IMR-90 (cell line): ENCODE measurements at regions not wholly inside any gene's neighbourhood (a gene's known extent, or its start where the extent isn't known, plus 50 kb on each side); places are given as distances from the start of the nearest gene placed in this dataset.

Source experiments
- ATAC-seq: fragments of 200-7000 bp; cut with Tn5 transposase; 2 replicates; pipeline ENCODE4 v1.9.1; 2020; ENCODE audit warnings: low read depth, mild to moderate bottlenecking, moderate library complexity
- BruUV-seq: library from RNA; stranded (reverse); fragments of 400-500 nt; replicated peaks from 2 replicates; lab custom pipeline; 2021; lab: Mats Ljungman, UMichigan
- CTCF ChIA-PET: fragments of 300-600 bp; formaldehyde crosslinking; extraction: SDS; loops from one replicate; lab custom pipeline; 2021; ENCODE audit warnings: antibody characterized with exemption; lab: Yijun Ruan, JAX
- POLR2A ChIA-PET: fragments of 300-600 bp; sonication (Branson Sonifier 250); formaldehyde crosslinking; loops from one replicate; lab custom pipeline; 2022; ENCODE audit warnings: antibody characterized with exemption; ENCODE audit not compliant: unreplicated experiment; lab: Charles Lee
- DNase-seq: peaks from one replicate; pipeline ENCODE4 v3.0.0; 2013
- H2AFZ ChIP-seq: replicated peaks from 2 replicates; pipeline ENCODE3; 2013; ENCODE audit warnings: low read length, mild to moderate bottlenecking; ENCODE audit not compliant: poor library complexity
- H2AK5ac ChIP-seq: 2 replicates; pipeline ENCODE4 v1.6.1; 2013; ENCODE audit warnings: low read depth, low read length, inconsistent platforms
- H2AK9ac ChIP-seq: replicated peaks from 2 replicates; pipeline ENCODE3; 2013; ENCODE audit warnings: mild to moderate bottlenecking, low read depth, low read length, moderate library complexity; ENCODE audit not compliant: poor library complexity
- H2BK120ac ChIP-seq: 2 replicates; pipeline ENCODE4 v1.6.1; 2013; ENCODE audit warnings: low read depth, low read length, inconsistent platforms
- H2BK15ac ChIP-seq: 3 replicates; pipeline ENCODE4 v1.6.1; 2013; ENCODE audit warnings: low read depth, low read length, inconsistent platforms
- H2BK20ac ChIP-seq: 2 replicates; pipeline ENCODE4 v1.6.1; 2013; ENCODE audit warnings: low read depth, mild to moderate bottlenecking, inconsistent platforms, low read length, moderate library complexity
- H2BK5ac ChIP-seq: 2 replicates; pipeline ENCODE4 v1.6.1; 2013; ENCODE audit warnings: mild to moderate bottlenecking, low read depth, low read length, inconsistent platforms; ENCODE audit not compliant: poor library complexity, severe bottlenecking
- H3K14ac ChIP-seq: replicated peaks from 2 replicates; pipeline ENCODE4 v1.6.1; 2013; ENCODE audit warnings: low read depth, low read length, inconsistent platforms
- H3K18ac ChIP-seq: 2 replicates; pipeline ENCODE4 v1.6.1; 2013; ENCODE audit warnings: low read depth, low read length, control low read depth
- H3K23ac ChIP-seq: 2 replicates; pipeline ENCODE4 v1.6.1; 2013; ENCODE audit warnings: low read depth, low read length, inconsistent platforms
- H3K27ac ChIP-seq: 2 replicates; pipeline ENCODE4 v1.5.1; 2013; ENCODE audit warnings: mild to moderate bottlenecking, control low read depth, low read length; ENCODE audit not compliant: insufficient read depth
- H3K27me3 ChIP-seq: 2 replicates; pipeline ENCODE4 v1.6.1; 2013; ENCODE audit warnings: low read length; ENCODE audit not compliant: control insufficient read depth, insufficient read depth
- H3K36me3 ChIP-seq: 2 replicates; pipeline ENCODE4 v1.6.1; 2013; ENCODE audit warnings: low read length, mixed read lengths; ENCODE audit not compliant: control insufficient read depth, insufficient read depth
- H3K4ac ChIP-seq: 2 replicates; pipeline ENCODE4 v1.6.1; 2013; ENCODE audit warnings: low read depth, low read length, inconsistent platforms
- H3K4me1 ChIP-seq: 2 replicates; pipeline ENCODE4 v1.6.1; 2013; ENCODE audit warnings: low read length, mixed read lengths; ENCODE audit not compliant: control insufficient read depth, insufficient read depth
- H3K4me2 ChIP-seq: 2 replicates; pipeline ENCODE4 v1.6.1; 2013; ENCODE audit warnings: low read depth, mild to moderate bottlenecking, control low read depth, low read length, moderate library complexity
- H3K4me3 ChIP-seq: 2 replicates; pipeline ENCODE4 v1.5.1; 2013; ENCODE audit warnings: low read depth, mild to moderate bottlenecking, control low read depth, low read length, moderate library complexity; ENCODE audit not compliant: insufficient read depth
- H3K56ac ChIP-seq: 2 replicates; pipeline ENCODE4 v1.6.1; 2013; ENCODE audit warnings: low read length, inconsistent platforms; ENCODE audit not compliant: insufficient read depth; ENCODE audit errors: extremely low read depth
- H3K79me1 ChIP-seq, 2 experiments: 2 replicates each; pipeline ENCODE4 v1.6.1; 2013; ENCODE audit warnings: low read length in 2 of 2, inconsistent platforms in 1 of 2, low read depth in 1 of 2
- H3K9ac ChIP-seq: 2 replicates; pipeline ENCODE4 v1.6.1; 2013; ENCODE audit warnings: low read depth, low read length, control low read depth
- H3K9me1 ChIP-seq: 2 replicates; pipeline ENCODE4 v1.6.1; 2013; ENCODE audit warnings: low read length, inconsistent platforms; ENCODE audit not compliant: insufficient read depth
- H3K9me3 ChIP-seq: 2 replicates; pipeline ENCODE4 v1.6.1; 2013; ENCODE audit warnings: low read length; ENCODE audit not compliant: control insufficient read depth, insufficient read depth
- H4K20me1 ChIP-seq: 2 replicates; pipeline ENCODE4 v1.6.1; 2013; ENCODE audit warnings: low read length, inconsistent platforms; ENCODE audit not compliant: insufficient read depth
- H4K5ac ChIP-seq: 2 replicates; pipeline ENCODE4 v1.6.1; 2013; ENCODE audit warnings: mild to moderate bottlenecking, low read depth, low read length, control low read depth
- H4K8ac ChIP-seq, 2 experiments: 2 replicates each; pipeline ENCODE4 v1.6.1; 2013; ENCODE audit warnings: low read depth in 2 of 2, low read length in 2 of 2, control low read depth in 1 of 2, inconsistent platforms in 1 of 2
- H4K91ac ChIP-seq: 2 replicates; pipeline ENCODE4 v1.6.1; 2013; ENCODE audit warnings: low read depth, low read length, inconsistent platforms; ENCODE audit not compliant: insufficient read depth
- BHLHE40 ChIP-seq: fragments of 150-350 bp; IDR thresholded peaks from 2 replicates; pipeline ENCODE4 v1.6.1; 2016; ENCODE audit warnings: mild to moderate bottlenecking, low read depth, low read length
- CEBPB ChIP-seq: IDR thresholded peaks from 2 replicates; pipeline ENCODE4 v1.6.1; 2012; ENCODE audit warnings: low read depth, low read length, improper control_type of control experiment
- CHD1 ChIP-seq: IDR thresholded peaks from 2 replicates; pipeline ENCODE4 v1.6.1; 2012; ENCODE audit warnings: low read depth, low read length, improper control_type of control experiment
- FOS ChIP-seq: fragments of 150-350 bp; IDR thresholded peaks from 2 replicates; pipeline ENCODE4 v1.6.1; 2016; ENCODE audit warnings: low read depth, low read length
- MAFK ChIP-seq: IDR thresholded peaks from 2 replicates; pipeline ENCODE4 v1.6.1; 2012; ENCODE audit warnings: low read depth, low read length, improper control_type of control experiment
- MAZ ChIP-seq: IDR thresholded peaks from 2 replicates; pipeline ENCODE4 v1.6.1; 2012; ENCODE audit warnings: low read depth, mild to moderate bottlenecking, low read length, improper control_type of control experiment, moderate library complexity, borderline replicate concordance
- MXI1 ChIP-seq: IDR thresholded peaks from 2 replicates; pipeline ENCODE4 v1.6.1; 2012; ENCODE audit warnings: low read depth, mild to moderate bottlenecking, low read length, moderate library complexity, borderline replicate concordance
- RAD21 ChIP-seq: IDR thresholded peaks from 2 replicates; pipeline ENCODE4 v1.6.1; 2012; ENCODE audit warnings: low read length, improper control_type of control experiment
- RCOR1 ChIP-seq: IDR thresholded peaks from 2 replicates; pipeline ENCODE4 v1.6.1; 2012; ENCODE audit warnings: mild to moderate bottlenecking, low read length, improper control_type of control experiment; ENCODE audit not compliant: insufficient replicate concordance
- RFX5 ChIP-seq: IDR thresholded peaks from 2 replicates; pipeline ENCODE4 v1.8.0; 2012; ENCODE audit warnings: low read depth, mild to moderate bottlenecking, low read length, moderate library complexity
- WGBS, 2 experiments: methylation state at CpG; one replicate each; pipeline versions ENCODE4 v1.1.5 to v1.1.7; 2013; ENCODE audit warnings: missing lambda C conversion rate in 2 of 2; ENCODE audit not compliant: insufficient read length in 1 of 2; ENCODE audit errors: extremely low coverage in 2 of 2; 5-methylcytosine and 5-hydroxymethylcytosine counted together
- dilution Hi-C: fragments of 300-500 bp; cut with HindIII; formaldehyde crosslinking; loops from one replicate; pipeline ENCODE4 v1.14.3; 2018; ENCODE audit warnings: low sequenced_read_pairs; ENCODE audit not compliant: unreplicated experiment
- in situ Hi-C: fragments of 300-500 bp; cut with MboI; formaldehyde crosslinking; loops from 3 replicates; pipeline ENCODE4 v1.14.3; 2019; ENCODE audit warnings: low sequenced_read_pairs, inconsistent platforms, mixed read lengths
- intact Hi-C: fragments of 100-400 bp; cut with micrococcal nuclease; formaldehyde crosslinking; loops from 2 replicates; pipeline ENCODE4 v1.10.0; 2022
- TF ChIP-seq, protein P1 (sequence below): fragments of 150-350 bp; IDR thresholded peaks from 2 replicates; pipeline ENCODE4 v1.6.1; 2017; ENCODE audit warnings: mild to moderate bottlenecking, antibody characterized with exemption, low read length, low read depth
- TF ChIP-seq, protein P2 (sequence below): conservative IDR thresholded peaks from 2 replicates; pipeline ENCODE4 v1.5.1; 2012; ENCODE audit warnings: mild to moderate bottlenecking, low read depth, low read length, improper control_type of control experiment
- TF ChIP-seq, protein P3 (sequence below): fragments of 150-350 bp; IDR thresholded peaks from 2 replicates; pipeline ENCODE4 v1.6.1; 2016; ENCODE audit warnings: low read depth, mild to moderate bottlenecking, low read length, moderate library complexity, borderline replicate concordance

DNA sequence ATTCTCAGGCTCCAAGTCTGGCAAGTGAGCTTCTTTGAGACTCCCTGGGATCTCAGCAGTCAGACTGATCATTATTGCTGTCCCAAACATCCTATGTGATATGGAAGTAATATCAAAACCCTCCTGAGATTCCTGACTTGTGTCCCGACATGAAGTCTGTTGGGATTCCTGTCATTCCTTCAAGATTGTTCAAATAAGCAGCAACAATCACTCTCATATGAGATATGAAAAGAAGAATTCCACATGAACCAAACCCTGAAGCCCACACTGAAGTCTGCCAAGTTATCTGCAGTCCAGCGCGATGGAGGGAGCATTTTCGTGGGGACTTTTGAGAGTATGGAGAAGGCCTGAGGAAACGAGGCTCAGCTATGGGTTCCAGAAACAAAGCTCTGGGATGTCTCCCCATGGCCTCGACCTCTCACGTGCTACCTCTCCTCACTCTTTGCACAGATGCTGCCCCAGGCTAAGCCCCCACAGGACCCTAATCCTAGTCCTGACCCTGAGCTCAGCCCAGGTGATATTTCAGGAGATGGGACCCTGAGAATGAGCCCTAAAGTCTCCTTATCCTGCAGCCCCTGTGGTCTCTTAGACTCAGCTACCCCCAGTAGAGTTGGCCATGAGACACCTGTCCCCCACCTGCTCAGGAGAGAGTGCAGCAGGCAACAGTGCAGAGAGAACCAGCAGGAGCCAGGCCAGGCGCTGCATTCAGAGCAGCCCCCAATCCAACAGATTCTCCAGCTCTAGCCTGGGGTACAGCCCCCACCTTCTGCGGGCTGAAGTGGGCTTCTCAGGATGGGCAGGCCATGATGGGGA lies 100.2 kb downstream of the GGTLC2 start:
- Histone ChIP-seq H3K18ac (no peak overlapping the region), H2BK20ac (no peak overlapping the region), H3K23ac (no peak overlapping the region), H4K20me1 (no peaks in the 10 kb centered on the region), H2BK120ac (no peak overlapping the region), H3K9me3 (no peaks in the 10 kb centered on the region), H2BK15ac (no peak overlapping the region), H3K27me3 (peaks cover 6% of the 10 kb centered on the region), H3K27ac (no peak overlapping the region), H2BK5ac (no peak overlapping the region), H2AK5ac (no peak overlapping the region), H3K36me3 (no peaks in the 10 kb centered on the region), H3K9ac (no peak overlapping the region), H3K79me1 (no peaks in the 10 kb centered on the region), H4K5ac (no peak overlapping the region), H3K4me1 (no peaks in the 10 kb centered on the region), H4K91ac (no peak overlapping the region), H3K56ac (no peak overlapping the region), H2AFZ (no peak overlapping the region), H3K4me3 (no peak overlapping the region), H3K4ac (no peak overlapping the region), H3K4me2 (no peak overlapping the region), H4K8ac (no peak overlapping the region), H2AK9ac (peak overlapping the region; percentile 42), H3K9me1 (no peaks in the 10 kb centered on the region), H3K14ac (no peak overlapping the region)
- dilution Hi-C loops (no loop called here), intact Hi-C loops (loop anchor here (5.0 to 10.0 kb wide), 3 partner anchors 32 to 282 kb away; no protein-coding TSS in a partner anchor), in situ Hi-C loops (no loop called here)
- DNase-seq = no peak
- no TSS peak for BruUV-seq
- TF ChIP-seq, protein P1, sequence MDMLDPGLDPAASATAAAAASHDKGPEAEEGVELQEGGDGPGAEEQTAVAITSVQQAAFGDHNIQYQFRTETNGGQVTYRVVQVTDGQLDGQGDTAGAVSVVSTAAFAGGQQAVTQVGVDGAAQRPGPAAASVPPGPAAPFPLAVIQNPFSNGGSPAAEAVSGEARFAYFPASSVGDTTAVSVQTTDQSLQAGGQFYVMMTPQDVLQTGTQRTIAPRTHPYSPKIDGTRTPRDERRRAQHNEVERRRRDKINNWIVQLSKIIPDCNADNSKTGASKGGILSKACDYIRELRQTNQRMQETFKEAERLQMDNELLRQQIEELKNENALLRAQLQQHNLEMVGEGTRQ = no peak
- no peak for TF ChIP-seq MAFK
- TF ChIP-seq, protein P2, sequence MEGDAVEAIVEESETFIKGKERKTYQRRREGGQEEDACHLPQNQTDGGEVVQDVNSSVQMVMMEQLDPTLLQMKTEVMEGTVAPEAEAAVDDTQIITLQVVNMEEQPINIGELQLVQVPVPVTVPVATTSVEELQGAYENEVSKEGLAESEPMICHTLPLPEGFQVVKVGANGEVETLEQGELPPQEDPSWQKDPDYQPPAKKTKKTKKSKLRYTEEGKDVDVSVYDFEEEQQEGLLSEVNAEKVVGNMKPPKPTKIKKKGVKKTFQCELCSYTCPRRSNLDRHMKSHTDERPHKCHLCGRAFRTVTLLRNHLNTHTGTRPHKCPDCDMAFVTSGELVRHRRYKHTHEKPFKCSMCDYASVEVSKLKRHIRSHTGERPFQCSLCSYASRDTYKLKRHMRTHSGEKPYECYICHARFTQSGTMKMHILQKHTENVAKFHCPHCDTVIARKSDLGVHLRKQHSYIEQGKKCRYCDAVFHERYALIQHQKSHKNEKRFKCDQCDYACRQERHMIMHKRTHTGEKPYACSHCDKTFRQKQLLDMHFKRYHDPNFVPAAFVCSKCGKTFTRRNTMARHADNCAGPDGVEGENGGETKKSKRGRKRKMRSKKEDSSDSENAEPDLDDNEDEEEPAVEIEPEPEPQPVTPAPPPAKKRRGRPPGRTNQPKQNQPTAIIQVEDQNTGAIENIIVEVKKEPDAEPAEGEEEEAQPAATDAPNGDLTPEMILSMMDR = no peak
- no peak for TF ChIP-seq BHLHE40
- no peak for TF ChIP-seq RCOR1
- TF ChIP-seq, protein P3, sequence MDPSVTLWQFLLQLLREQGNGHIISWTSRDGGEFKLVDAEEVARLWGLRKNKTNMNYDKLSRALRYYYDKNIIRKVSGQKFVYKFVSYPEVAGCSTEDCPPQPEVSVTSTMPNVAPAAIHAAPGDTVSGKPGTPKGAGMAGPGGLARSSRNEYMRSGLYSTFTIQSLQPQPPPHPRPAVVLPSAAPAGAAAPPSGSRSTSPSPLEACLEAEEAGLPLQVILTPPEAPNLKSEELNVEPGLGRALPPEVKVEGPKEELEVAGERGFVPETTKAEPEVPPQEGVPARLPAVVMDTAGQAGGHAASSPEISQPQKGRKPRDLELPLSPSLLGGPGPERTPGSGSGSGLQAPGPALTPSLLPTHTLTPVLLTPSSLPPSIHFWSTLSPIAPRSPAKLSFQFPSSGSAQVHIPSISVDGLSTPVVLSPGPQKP = no peak
- TF ChIP-seq RFX5 = no peak
- TF ChIP-seq CEBPB = no peak
- no peak for TF ChIP-seq MXI1
- no peak for TF ChIP-seq CHD1
- no peak for TF ChIP-seq RAD21
- TF ChIP-seq MAZ = no peak
- TF ChIP-seq FOS = no peak
- CTCF ChIA-PET = interaction anchor here (0.8 to 1.2 kb wide), 2 partner anchors 50 to 78 kb away, joined by 3 to 5 read pairs; no protein-coding TSS in a partner anchor
- no CpG with 5 or more reads among the region's 9 CpGs for WGBS, 2 experiments
- ATAC-seq = no peak
- POLR2A ChIA-PET = no interaction called here
